ENCODE measurements at regions not wholly inside any gene's neighbourhood (a gene's known extent, or its start where the extent isn't known, plus 50 kb on each side); places are given as distances from the start of the nearest gene placed in this dataset.

DNA sequence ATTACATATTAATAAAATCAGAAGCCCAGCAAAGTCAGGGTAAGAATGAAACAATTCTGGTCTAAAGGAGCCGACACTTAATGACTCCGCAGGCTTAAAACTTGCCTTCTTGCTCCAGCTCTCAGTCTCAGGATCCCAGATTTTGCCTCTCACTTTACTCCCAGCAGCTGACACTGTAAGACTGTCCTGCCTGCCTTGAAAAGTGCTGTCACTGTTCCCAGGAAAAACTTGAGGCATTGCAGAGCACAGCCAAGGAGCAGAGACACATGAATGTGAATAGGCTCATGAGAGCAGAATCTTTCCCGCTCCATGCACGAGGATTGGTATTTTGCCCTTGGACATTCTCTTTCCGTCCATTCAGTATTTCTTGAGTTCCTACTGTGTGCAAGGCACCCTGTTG, 457.6 kb upstream of the ZFHX3 start:
- TF ChIP-seq, protein P1, sequence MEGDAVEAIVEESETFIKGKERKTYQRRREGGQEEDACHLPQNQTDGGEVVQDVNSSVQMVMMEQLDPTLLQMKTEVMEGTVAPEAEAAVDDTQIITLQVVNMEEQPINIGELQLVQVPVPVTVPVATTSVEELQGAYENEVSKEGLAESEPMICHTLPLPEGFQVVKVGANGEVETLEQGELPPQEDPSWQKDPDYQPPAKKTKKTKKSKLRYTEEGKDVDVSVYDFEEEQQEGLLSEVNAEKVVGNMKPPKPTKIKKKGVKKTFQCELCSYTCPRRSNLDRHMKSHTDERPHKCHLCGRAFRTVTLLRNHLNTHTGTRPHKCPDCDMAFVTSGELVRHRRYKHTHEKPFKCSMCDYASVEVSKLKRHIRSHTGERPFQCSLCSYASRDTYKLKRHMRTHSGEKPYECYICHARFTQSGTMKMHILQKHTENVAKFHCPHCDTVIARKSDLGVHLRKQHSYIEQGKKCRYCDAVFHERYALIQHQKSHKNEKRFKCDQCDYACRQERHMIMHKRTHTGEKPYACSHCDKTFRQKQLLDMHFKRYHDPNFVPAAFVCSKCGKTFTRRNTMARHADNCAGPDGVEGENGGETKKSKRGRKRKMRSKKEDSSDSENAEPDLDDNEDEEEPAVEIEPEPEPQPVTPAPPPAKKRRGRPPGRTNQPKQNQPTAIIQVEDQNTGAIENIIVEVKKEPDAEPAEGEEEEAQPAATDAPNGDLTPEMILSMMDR (optimal IDR thresholded peaks at IDR 0.05 in 1 of 3, IDR thresholded peaks at IDR 0.05 in 1 of 3, conservative IDR thresholded peaks at IDR 0.05 in 1 of 3; ENCODE audit: extremely low read depth in 1 of 3, insufficient read depth in 2 of 3, low read length in 3 of 3) = no peak
- TF ChIP-seq EZH2 (IDR thresholded peaks at IDR 0.05; ENCODE audit: low read length) = no peak

All from keratinocyte (primary cell).